MCF 10A (cell line): ENCODE measurements at regions not wholly inside any gene's neighbourhood (a gene's known extent, or its start where the extent isn't known, plus 50 kb on each side); places are given as distances from the start of the nearest gene placed in this dataset.
"Not testable (repeated sequence)": the region's sequence is repeated elsewhere in the genome, so short reads cannot be mapped to it uniquely, and the experiment has no call there.

Experiments used
- BruUV-seq: library from RNA; stranded (reverse); fragments of 400-500 nt; replicated peaks from 2 replicates; lab custom pipeline; 2021; lab: Mats Ljungman, UMichigan
- CTCF ChIA-PET: fragments of 300-600 bp; sonication (Branson Sonifier 250); formaldehyde crosslinking; extraction: SDS; loops from one replicate; lab custom pipeline; 2021; ENCODE audit warnings: antibody characterized with exemption, inconsistent platforms; lab: Yijun Ruan, JAX
- POLR2A ChIA-PET: fragments of 300-600, 350-650 bp; sonication (Branson Sonifier 250); formaldehyde crosslinking; extraction: SDS; loops from one replicate; lab custom pipeline; 2020; ENCODE audit warnings: antibody characterized with exemption, inconsistent platforms; lab: Yijun Ruan, JAX
- DNase-seq: peaks from one replicate; pipeline ENCODE4 v3.0.0-alpha.2; 2018; ENCODE audit not compliant: unreplicated experiment
- H3K27ac Mint-ChIP-seq: one replicate; pipeline ENCODE4 v1.8.0; 2022; ENCODE audit warnings: mild to moderate bottlenecking, low read depth, mixed read lengths; ENCODE audit not compliant: unreplicated experiment
- H3K27me3 Mint-ChIP-seq: one replicate; pipeline ENCODE4 v1.8.0; 2022; ENCODE audit warnings: mixed read lengths; ENCODE audit not compliant: insufficient read depth, unreplicated experiment
- H3K36me3 Mint-ChIP-seq: one replicate; pipeline ENCODE4 v1.8.0; 2022; ENCODE audit warnings: mild to moderate bottlenecking, moderate library complexity, mixed read lengths; ENCODE audit not compliant: insufficient read depth, unreplicated experiment
- H3K4me1 Mint-ChIP-seq: one replicate; pipeline ENCODE4 v1.8.0; 2022; ENCODE audit warnings: mixed read lengths; ENCODE audit not compliant: insufficient read depth, unreplicated experiment
- H3K4me3 Mint-ChIP-seq: one replicate; pipeline ENCODE4 v1.8.0; 2022; ENCODE audit warnings: mild to moderate bottlenecking, moderate library complexity, mixed read lengths; ENCODE audit not compliant: unreplicated experiment
- H3K9me3 Mint-ChIP-seq: one replicate; pipeline ENCODE4 v1.8.0; 2022; ENCODE audit warnings: mixed read lengths; ENCODE audit not compliant: unreplicated experiment
- CTCF ChIP-seq: fragments of 200-600 bp; IDR thresholded peaks from one replicate; pipeline ENCODE4 v1.8.0; 2022; ENCODE audit warnings: antibody characterized with exemption, mild to moderate bottlenecking; ENCODE audit not compliant: unreplicated experiment
- intact Hi-C: fragments of 100-400 bp; cut with micrococcal nuclease; formaldehyde crosslinking; loops from 2 replicates; pipeline ENCODE4 v1.14.1; 2022

- no peak for DNase-seq
- intact Hi-C loops, result no loop called here
- Mint-ChIP-seq H3K36me3 (no peaks in the 10 kb centered on the region), H3K9me3 (no peaks in the 10 kb centered on the region), H3K4me1 (no peaks in the 10 kb centered on the region), H3K27ac (no peak overlapping the region), H3K27me3 (no peaks in the 10 kb centered on the region), H3K4me3 (no peak overlapping the region)
- ChIA-PET POLR2A (interaction anchor here (0.6 to 0.7 kb wide), 2 partner anchors 14 to 26 kb away, joined by 3 read pairs; no protein-coding TSS in a partner anchor), CTCF (interaction anchor here (0.5 to 0.7 kb wide), 2 partner anchors 178 to 1223 kb away, joined by 3 to 6 read pairs; no protein-coding TSS in a partner anchor)
- no peak for TF ChIP-seq CTCF
- no TSS peak for BruUV-seq
Measured at GRCh38 chr6:8858854-8859331, 423.5 kb upstream of the SLC35B3 start.

- H3K9me3 Mint-ChIP-seq, result no peaks in the 10 kb centered on the region
- TF ChIP-seq CTCF, result no peak
- no peak overlapping the region for H3K4me3 Mint-ChIP-seq
- no TSS peak for BruUV-seq
- H3K27me3 Mint-ChIP-seq, result no peaks in the 10 kb centered on the region
- H3K4me1 Mint-ChIP-seq, result no peaks in the 10 kb centered on the region
- CTCF ChIA-PET, result interaction anchor here (0.7 kb wide), 1 partner anchor 315 kb away, joined by 4 read pairs; no protein-coding TSS in a partner anchor
- H3K36me3 Mint-ChIP-seq, result no peaks in the 10 kb centered on the region
- no peak for DNase-seq
- H3K27ac Mint-ChIP-seq, result no peak overlapping the region
- POLR2A ChIA-PET, result interaction anchor here (0.7 kb wide), 1 partner anchor 40 kb away, joined by 5 read pairs; no protein-coding TSS in a partner anchor
- intact Hi-C loops, result no loop called here
Measured at GRCh38 chr6:8857160-8857559, 421.8 kb upstream of the SLC35B3 start.

GRCh38 chr6:8855411-8855810 lies 420.1 kb upstream of the SLC35B3 start:
- Mint-ChIP-seq H3K27me3 (no peaks in the 10 kb centered on the region), H3K4me3 (no peak overlapping the region), H3K27ac (no peak overlapping the region), H3K9me3 (no peaks in the 10 kb centered on the region), H3K36me3 (no peaks in the 10 kb centered on the region), H3K4me1 (no peaks in the 10 kb centered on the region)
- BruUV-seq, result no TSS peak
- CTCF ChIA-PET, result no interaction called here
- POLR2A ChIA-PET, result interaction anchor here (0.6 kb wide), 1 partner anchor 45 kb away, joined by 3 read pairs; no protein-coding TSS in a partner anchor
- DNase-seq, result no peak
- TF ChIP-seq CTCF, result no peak
- intact Hi-C loops, result no loop called here

- Mint-ChIP-seq H3K36me3 (no peaks in the 10 kb centered on the region), H3K27ac (no peak overlapping the region), H3K9me3 (no peaks in the 10 kb centered on the region), H3K4me3 (no peak overlapping the region), H3K27me3 (no peaks in the 10 kb centered on the region), H3K4me1 (no peaks in the 10 kb centered on the region)
- CTCF ChIA-PET, result no interaction called here
- BruUV-seq, result no TSS peak
- POLR2A ChIA-PET, result interaction anchor here (0.6 to 0.7 kb wide), 2 partner anchors 10 to 53 kb away, joined by 3 to 7 read pairs; no protein-coding TSS in a partner anchor
- TF ChIP-seq CTCF, result no peak
- intact Hi-C loops, result no loop called here
- no peak for DNase-seq
Measured at GRCh38 chr6:8852332-8852731, 417.0 kb upstream of the SLC35B3 start.

GRCh38 chr6:8846680-8847079 lies 411.3 kb upstream of the SLC35B3 start:
- H3K4me3 Mint-ChIP-seq, intact Hi-C loops, H3K27ac Mint-ChIP-seq, H3K9me3 Mint-ChIP-seq, H3K4me1 Mint-ChIP-seq, DNase-seq, H3K36me3 Mint-ChIP-seq, H3K27me3 Mint-ChIP-seq, BruUV-seq, POLR2A ChIA-PET: not testable (repeated sequence)
- CTCF ChIA-PET, result interaction anchor here (0.6 kb wide), 1 partner anchor 11 kb away, joined by 3 read pairs; no protein-coding TSS in a partner anchor
